GM23338 (cell line): ENCODE measurements at regions not wholly inside any gene's neighbourhood (a gene's known extent, or its start where the extent isn't known, plus 50 kb on each side); places are given as distances from the start of the nearest gene placed in this dataset.

ENCODE experiments used
- ATAC-seq: fragments of 200-7000 bp; cut with Tn5 transposase; 3 replicates; pipeline ENCODE4 v1.9.1; 2020
- DNase-seq: peaks from one replicate; pipeline ENCODE4 v3.0.0-alpha.2; 2015; ENCODE audit warnings: low spot score
- H2AFZ ChIP-seq: fragments of 200-600 bp; sonication (generic); 2 replicates; pipeline ENCODE4 v1.8.0; 2016; ENCODE audit warnings: antibody characterized with exemption, mild to moderate bottlenecking, moderate library complexity
- H3F3A ChIP-seq: fragments of 200-600 bp; sonication (generic); replicated peaks from 2 replicates; pipeline ENCODE4 v1.8.0; 2017; ENCODE audit warnings: antibody characterized with exemption, mixed run types, low read depth
- H3K27ac ChIP-seq: fragments of 200-600 bp; sonication (generic); 2 replicates; pipeline ENCODE4 v1.6.1; 2016; ENCODE audit warnings: low read depth
- H3K27me3 ChIP-seq: fragments of 200-600 bp; sonication (generic); 2 replicates; pipeline ENCODE4 v1.8.0; 2016; ENCODE audit warnings: mild to moderate bottlenecking, mixed run types, moderate library complexity; ENCODE audit not compliant: insufficient read depth
- H3K36me3 ChIP-seq: fragments of 200-600 bp; sonication (generic); 2 replicates; pipeline ENCODE4 v1.8.0; 2016; ENCODE audit warnings: mild to moderate bottlenecking; ENCODE audit not compliant: insufficient read depth
- H3K4me1 ChIP-seq: fragments of 200-600 bp; sonication (generic); 2 replicates; pipeline ENCODE4 v1.8.0; 2016; ENCODE audit warnings: mild to moderate bottlenecking, moderate library complexity; ENCODE audit not compliant: insufficient read depth
- H3K4me2 ChIP-seq: fragments of 200-600 bp; sonication (generic); 2 replicates; pipeline ENCODE4 v1.7.1; 2017; ENCODE audit warnings: mixed run types
- H3K4me3 ChIP-seq: fragments of 200-600 bp; sonication (generic); 2 replicates; pipeline ENCODE4 v1.6.1; 2016; ENCODE audit warnings: mixed run types
- H3K79me2 ChIP-seq: fragments of 200-600 bp; sonication (generic); replicated peaks from 2 replicates; pipeline ENCODE4 v1.8.0; 2017; ENCODE audit warnings: mild to moderate bottlenecking; ENCODE audit not compliant: insufficient read depth
- H3K9me2 ChIP-seq: fragments of 200-600 bp; sonication (generic); 2 replicates; pipeline ENCODE4 v1.8.0; 2017; ENCODE audit not compliant: insufficient read depth
- H4K20me1 ChIP-seq: fragments of 200-600 bp; sonication (generic); replicated peaks from 2 replicates; pipeline ENCODE4 v1.8.0; 2017; ENCODE audit warnings: mild to moderate bottlenecking; ENCODE audit not compliant: insufficient read depth
- H3K27ac Mint-ChIP-seq: 2 replicates; pipeline ENCODE4 v1.8.0; 2020; ENCODE audit warnings: inconsistent platforms, mild to moderate bottlenecking, moderate library complexity, mixed read lengths
- H3K27me3 Mint-ChIP-seq: 3 replicates; pipeline ENCODE4 v1.8.0; 2022; ENCODE audit warnings: low read depth, mild to moderate bottlenecking, moderate library complexity, mixed read lengths, inconsistent platforms; ENCODE audit not compliant: insufficient read depth, poor library complexity
- H3K36me3 Mint-ChIP-seq: 3 replicates; pipeline ENCODE4 v1.8.0; 2021; ENCODE audit warnings: low read depth, mild to moderate bottlenecking, inconsistent platforms, moderate library complexity, mixed read lengths
- H3K4me1 Mint-ChIP-seq: 3 replicates; pipeline ENCODE4 v1.8.0; 2020; ENCODE audit warnings: mild to moderate bottlenecking, inconsistent platforms, mixed read lengths
- H3K4me3 Mint-ChIP-seq: 3 replicates; pipeline ENCODE4 v1.8.0; 2021; ENCODE audit warnings: moderate library complexity, mild to moderate bottlenecking, inconsistent platforms, mixed read lengths
- H3K9me3 Mint-ChIP-seq: 3 replicates; pipeline ENCODE4 v1.8.0; 2020; ENCODE audit warnings: moderate library complexity, mild to moderate bottlenecking, inconsistent platforms, mixed read lengths
- POLR2AphosphoS5 ChIP-seq: IDR thresholded peaks from 2 replicates; pipeline ENCODE4 v1.6.1; 2016; ENCODE audit warnings: antibody characterized with exemption, low read depth
- STAT1 ChIP-seq: IDR thresholded peaks from one replicate; pipeline ENCODE4 v1.6.1; 2016; ENCODE audit warnings: antibody characterized with exemption; ENCODE audit not compliant: unreplicated experiment
- TF ChIP-seq, protein P1 (sequence below): fragments of 250-450 bp; sonication (Bioruptor Pico); IDR thresholded peaks from 2 replicates; pipeline ENCODE4 v1.5.0; 2020; ENCODE audit warnings: mild to moderate bottlenecking, moderate library complexity
- TF ChIP-seq, protein P2 (sequence below): IDR thresholded peaks from 2 replicates; pipeline ENCODE4 v1.6.1; 2016; ENCODE audit warnings: antibody characterized with exemption
- TF ChIP-seq, protein P3 (sequence below): IDR thresholded peaks from one replicate; pipeline ENCODE4 v1.6.1; 2018; ENCODE audit warnings: antibody characterized with exemption; ENCODE audit not compliant: unreplicated experiment

DNA sequence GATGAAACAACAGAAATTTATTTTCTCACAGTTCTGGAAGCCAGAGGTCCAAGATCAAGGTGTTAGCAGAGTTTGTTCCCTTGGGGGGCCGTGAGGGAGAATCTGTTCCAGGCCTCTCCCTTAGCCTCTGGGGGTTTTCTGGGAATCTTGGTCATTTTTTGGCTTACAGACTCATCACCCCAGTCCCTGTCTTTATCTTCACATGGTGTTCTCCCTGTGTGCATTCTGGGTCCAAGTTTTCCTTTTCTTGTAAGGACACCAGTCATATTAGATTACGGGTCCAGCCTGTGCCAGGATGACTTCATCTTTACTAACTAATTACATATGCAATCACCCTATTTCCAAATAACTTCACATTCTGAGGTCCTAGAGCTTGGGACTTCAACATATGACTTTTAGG lies 292.5 kb upstream of the TRIB2 start (continued):
- TF ChIP-seq, protein P1, sequence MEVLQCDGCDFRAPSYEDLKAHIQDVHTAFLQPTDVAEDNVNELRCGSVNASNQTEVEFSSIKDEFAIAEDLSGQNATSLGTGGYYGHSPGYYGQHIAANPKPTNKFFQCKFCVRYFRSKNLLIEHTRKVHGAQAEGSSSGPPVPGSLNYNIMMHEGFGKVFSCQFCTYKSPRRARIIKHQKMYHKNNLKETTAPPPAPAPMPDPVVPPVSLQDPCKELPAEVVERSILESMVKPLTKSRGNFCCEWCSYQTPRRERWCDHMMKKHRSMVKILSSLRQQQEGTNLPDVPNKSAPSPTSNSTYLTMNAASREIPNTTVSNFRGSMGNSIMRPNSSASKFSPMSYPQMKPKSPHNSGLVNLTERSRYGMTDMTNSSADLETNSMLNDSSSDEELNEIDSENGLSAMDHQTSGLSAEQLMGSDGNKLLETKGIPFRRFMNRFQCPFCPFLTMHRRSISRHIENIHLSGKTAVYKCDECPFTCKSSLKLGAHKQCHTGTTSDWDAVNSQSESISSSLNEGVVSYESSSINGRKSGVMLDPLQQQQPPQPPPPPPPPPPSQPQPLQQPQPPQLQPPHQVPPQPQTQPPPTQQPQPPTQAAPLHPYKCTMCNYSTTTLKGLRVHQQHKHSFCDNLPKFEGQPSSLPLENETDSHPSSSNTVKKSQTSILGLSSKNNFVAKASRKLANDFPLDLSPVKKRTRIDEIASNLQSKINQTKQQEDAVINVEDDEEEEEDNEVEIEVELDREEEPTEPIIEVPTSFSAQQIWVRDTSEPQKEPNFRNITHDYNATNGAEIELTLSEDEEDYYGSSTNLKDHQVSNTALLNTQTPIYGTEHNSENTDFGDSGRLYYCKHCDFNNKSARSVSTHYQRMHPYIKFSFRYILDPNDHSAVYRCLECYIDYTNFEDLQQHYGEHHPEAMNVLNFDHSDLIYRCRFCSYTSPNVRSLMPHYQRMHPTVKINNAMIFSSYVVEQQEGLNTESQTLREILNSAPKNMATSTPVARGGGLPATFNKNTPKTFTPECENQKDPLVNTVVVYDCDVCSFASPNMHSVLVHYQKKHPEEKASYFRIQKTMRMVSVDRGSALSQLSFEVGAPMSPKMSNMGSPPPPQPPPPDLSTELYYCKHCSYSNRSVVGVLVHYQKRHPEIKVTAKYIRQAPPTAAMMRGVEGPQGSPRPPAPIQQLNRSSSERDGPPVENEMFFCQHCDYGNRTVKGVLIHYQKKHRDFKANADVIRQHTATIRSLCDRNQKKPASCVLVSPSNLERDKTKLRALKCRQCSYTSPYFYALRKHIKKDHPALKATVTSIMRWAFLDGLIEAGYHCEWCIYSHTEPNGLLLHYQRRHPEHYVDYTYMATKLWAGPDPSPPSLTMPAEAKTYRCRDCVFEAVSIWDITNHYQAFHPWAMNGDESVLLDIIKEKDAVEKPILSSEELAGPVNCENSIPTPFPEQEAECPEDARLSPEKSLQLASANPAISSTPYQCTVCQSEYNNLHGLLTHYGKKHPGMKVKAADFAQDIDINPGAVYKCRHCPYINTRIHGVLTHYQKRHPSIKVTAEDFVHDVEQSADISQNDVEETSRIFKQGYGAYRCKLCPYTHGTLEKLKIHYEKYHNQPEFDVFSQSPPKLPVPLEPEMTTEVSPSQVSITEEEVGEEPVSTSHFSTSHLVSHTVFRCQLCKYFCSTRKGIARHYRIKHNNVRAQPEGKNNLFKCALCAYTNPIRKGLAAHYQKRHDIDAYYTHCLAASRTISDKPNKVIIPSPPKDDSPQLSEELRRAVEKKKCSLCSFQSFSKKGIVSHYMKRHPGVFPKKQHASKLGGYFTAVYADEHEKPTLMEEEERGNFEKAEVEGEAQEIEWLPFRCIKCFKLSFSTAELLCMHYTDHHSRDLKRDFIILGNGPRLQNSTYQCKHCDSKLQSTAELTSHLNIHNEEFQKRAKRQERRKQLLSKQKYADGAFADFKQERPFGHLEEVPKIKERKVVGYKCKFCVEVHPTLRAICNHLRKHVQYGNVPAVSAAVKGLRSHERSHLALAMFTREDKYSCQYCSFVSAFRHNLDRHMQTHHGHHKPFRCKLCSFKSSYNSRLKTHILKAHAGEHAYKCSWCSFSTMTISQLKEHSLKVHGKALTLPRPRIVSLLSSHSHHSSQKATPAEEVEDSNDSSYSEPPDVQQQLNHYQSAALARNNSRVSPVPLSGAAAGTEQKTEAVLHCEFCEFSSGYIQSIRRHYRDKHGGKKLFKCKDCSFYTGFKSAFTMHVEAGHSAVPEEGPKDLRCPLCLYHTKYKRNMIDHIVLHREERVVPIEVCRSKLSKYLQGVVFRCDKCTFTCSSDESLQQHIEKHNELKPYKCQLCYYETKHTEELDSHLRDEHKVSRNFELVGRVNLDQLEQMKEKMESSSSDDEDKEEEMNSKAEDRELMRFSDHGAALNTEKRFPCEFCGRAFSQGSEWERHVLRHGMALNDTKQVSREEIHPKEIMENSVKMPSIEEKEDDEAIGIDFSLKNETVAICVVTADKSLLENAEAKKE (CRISPR knock-in tag) = no peak
- TF ChIP-seq STAT1 = no peak
- TF ChIP-seq, protein P2, sequence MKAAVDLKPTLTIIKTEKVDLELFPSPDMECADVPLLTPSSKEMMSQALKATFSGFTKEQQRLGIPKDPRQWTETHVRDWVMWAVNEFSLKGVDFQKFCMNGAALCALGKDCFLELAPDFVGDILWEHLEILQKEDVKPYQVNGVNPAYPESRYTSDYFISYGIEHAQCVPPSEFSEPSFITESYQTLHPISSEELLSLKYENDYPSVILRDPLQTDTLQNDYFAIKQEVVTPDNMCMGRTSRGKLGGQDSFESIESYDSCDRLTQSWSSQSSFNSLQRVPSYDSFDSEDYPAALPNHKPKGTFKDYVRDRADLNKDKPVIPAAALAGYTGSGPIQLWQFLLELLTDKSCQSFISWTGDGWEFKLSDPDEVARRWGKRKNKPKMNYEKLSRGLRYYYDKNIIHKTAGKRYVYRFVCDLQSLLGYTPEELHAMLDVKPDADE = no peak
- no peak for TF ChIP-seq POLR2AphosphoS5

DNA sequence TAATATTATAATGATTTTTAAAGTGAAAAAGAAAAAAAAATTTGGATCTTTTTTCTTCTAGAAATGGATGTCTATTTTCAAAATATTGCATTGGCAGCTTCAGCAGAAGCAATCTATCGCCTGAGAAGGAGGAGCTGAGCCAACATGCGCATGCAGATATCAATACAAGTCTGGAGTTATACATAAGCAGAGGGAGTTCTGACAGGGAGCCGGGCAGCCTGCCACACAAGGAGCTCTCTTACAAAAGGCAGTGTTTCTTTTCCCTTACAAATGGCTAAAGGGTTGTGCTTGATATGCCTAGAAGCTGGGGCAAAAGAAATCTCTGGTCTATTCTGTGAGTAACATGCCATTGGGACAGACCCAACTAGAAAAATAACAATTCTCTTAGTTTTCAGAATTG lies 291.9 kb upstream of the TRIB2 start:
- H3F3A ChIP-seq = no peaks in the 10 kb centered on the region
- no peak overlapping the region for H3K4me3 ChIP-seq
- no peaks in the 10 kb centered on the region for H3K79me2 ChIP-seq
- Mint-ChIP-seq H3K9me3 (no peaks in the 10 kb centered on the region), H3K4me3 (no peak overlapping the region), H3K4me1 (peaks cover 37% of the 10 kb centered on the region), H3K27me3 (no peaks in the 10 kb centered on the region), H3K27ac (no peak overlapping the region), H3K36me3 (no peaks in the 10 kb centered on the region)
- DNase-seq = peak; percentile 10
- no peaks in the 10 kb centered on the region for H3K9me2 ChIP-seq
- no peak overlapping the region for H2AFZ ChIP-seq
- H3K36me3 ChIP-seq = no peaks in the 10 kb centered on the region
- peaks cover 24% of the 10 kb centered on the region for H3K4me1 ChIP-seq
- no peaks in the 10 kb centered on the region for H4K20me1 ChIP-seq
- H3K27me3 ChIP-seq = no peaks in the 10 kb centered on the region
- peak; percentile 18; the same call in 1 of the 3 replicates for ATAC-seq
- H3K4me2 ChIP-seq = no peak overlapping the region
- no peak overlapping the region for H3K27ac ChIP-seq
- TF ChIP-seq, protein P3, sequence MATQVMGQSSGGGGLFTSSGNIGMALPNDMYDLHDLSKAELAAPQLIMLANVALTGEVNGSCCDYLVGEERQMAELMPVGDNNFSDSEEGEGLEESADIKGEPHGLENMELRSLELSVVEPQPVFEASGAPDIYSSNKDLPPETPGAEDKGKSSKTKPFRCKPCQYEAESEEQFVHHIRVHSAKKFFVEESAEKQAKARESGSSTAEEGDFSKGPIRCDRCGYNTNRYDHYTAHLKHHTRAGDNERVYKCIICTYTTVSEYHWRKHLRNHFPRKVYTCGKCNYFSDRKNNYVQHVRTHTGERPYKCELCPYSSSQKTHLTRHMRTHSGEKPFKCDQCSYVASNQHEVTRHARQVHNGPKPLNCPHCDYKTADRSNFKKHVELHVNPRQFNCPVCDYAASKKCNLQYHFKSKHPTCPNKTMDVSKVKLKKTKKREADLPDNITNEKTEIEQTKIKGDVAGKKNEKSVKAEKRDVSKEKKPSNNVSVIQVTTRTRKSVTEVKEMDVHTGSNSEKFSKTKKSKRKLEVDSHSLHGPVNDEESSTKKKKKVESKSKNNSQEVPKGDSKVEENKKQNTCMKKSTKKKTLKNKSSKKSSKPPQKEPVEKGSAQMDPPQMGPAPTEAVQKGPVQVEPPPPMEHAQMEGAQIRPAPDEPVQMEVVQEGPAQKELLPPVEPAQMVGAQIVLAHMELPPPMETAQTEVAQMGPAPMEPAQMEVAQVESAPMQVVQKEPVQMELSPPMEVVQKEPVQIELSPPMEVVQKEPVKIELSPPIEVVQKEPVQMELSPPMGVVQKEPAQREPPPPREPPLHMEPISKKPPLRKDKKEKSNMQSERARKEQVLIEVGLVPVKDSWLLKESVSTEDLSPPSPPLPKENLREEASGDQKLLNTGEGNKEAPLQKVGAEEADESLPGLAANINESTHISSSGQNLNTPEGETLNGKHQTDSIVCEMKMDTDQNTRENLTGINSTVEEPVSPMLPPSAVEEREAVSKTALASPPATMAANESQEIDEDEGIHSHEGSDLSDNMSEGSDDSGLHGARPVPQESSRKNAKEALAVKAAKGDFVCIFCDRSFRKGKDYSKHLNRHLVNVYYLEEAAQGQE = no peak
